Smooth muscle cell (in vitro differentiated cells): ENCODE measurements at regions not wholly inside any gene's neighbourhood (a gene's known extent, or its start where the extent isn't known, plus 50 kb on each side); places are given as distances from the start of the nearest gene placed in this dataset.

Source experiments
- DNase-seq: peaks from one replicate; lab custom pipeline; 2025; ENCODE audit not compliant: unreplicated experiment; lab: John Stamatoyannopoulos, UW
- H2AFZ ChIP-seq: fragments of 200-600 bp; sonication (generic); 2 replicates; pipeline ENCODE4 v1.6.0; 2016; ENCODE audit warnings: antibody characterized with exemption, low read depth, mild to moderate bottlenecking
- H3F3A ChIP-seq: fragments of 200-600 bp; sonication (generic); 2 replicates; pipeline ENCODE4 v1.6.0; 2017; ENCODE audit warnings: antibody characterized with exemption, low read depth
- H3K27ac ChIP-seq: fragments of 200-600 bp; sonication (generic); 2 replicates; pipeline ENCODE4 v1.5.1; 2016; ENCODE audit warnings: low read depth, mild to moderate bottlenecking
- H3K27me3 ChIP-seq: fragments of 200-600 bp; sonication (generic); 2 replicates; pipeline ENCODE4 v1.6.1; 2016; ENCODE audit warnings: low read depth, mild to moderate bottlenecking
- H3K36me3 ChIP-seq: fragments of 200-600 bp; sonication (generic); 2 replicates; pipeline ENCODE4 v1.5.1; 2016; ENCODE audit warnings: low read depth
- H3K4me1 ChIP-seq: fragments of 200-600 bp; sonication (generic); 2 replicates; pipeline ENCODE4 v1.5.1; 2016; ENCODE audit warnings: low read depth
- H3K4me2 ChIP-seq: fragments of 200-600 bp; sonication (generic); 2 replicates; pipeline ENCODE4 v1.6.0; 2016; ENCODE audit warnings: mild to moderate bottlenecking
- H3K4me3 ChIP-seq: fragments of 200-600 bp; sonication (generic); 2 replicates; pipeline ENCODE4 v1.5.1; 2016; ENCODE audit warnings: mild to moderate bottlenecking
- H3K79me2 ChIP-seq: fragments of 200-600 bp; sonication (generic); 2 replicates; pipeline ENCODE4 v1.6.0; 2016; ENCODE audit warnings: low read depth, mild to moderate bottlenecking
- H3K9ac ChIP-seq: fragments of 200-600 bp; sonication (generic); 2 replicates; pipeline ENCODE4 v1.6.0; 2016; ENCODE audit warnings: low read depth
- H3K9me3 ChIP-seq: fragments of 200-600 bp; sonication (generic); replicated peaks from 2 replicates; pipeline ENCODE4 v1.5.1; 2016; ENCODE audit warnings: low read depth
- H4K20me1 ChIP-seq: fragments of 200-600 bp; sonication (generic); 2 replicates; pipeline ENCODE4 v1.6.0; 2016; ENCODE audit warnings: low read depth
- CTCF ChIP-seq: fragments of 200-600 bp; sonication (generic); IDR thresholded peaks from 2 replicates; pipeline ENCODE4 v1.5.1; 2017; ENCODE audit warnings: borderline replicate concordance, mild to moderate bottlenecking, antibody characterized with exemption; ENCODE audit not compliant: insufficient read depth, poor library complexity, severe bottlenecking
- WGBS: methylation state at CpG from one replicate; pipeline ENCODE4 v1.1.7; 2016; ENCODE audit warnings: low lambda C conversion rate; 5-methylcytosine and 5-hydroxymethylcytosine counted together

GRCh38 chr9:75623462-75623861 lies 267.0 kb upstream of the PCSK5 start:
- no peak for TF ChIP-seq CTCF
- Histone ChIP-seq H3K9me3 (no peaks in the 10 kb centered on the region), H3K9ac (no peak overlapping the region), H3K27ac (no peak overlapping the region), H4K20me1 (no peaks in the 10 kb centered on the region), H3K4me1 (no peaks in the 10 kb centered on the region), H3K36me3 (no peaks in the 10 kb centered on the region), H3K4me2 (no peak overlapping the region), H2AFZ (no peak overlapping the region), H3K4me3 (no peak overlapping the region), H3K27me3 (no peaks in the 10 kb centered on the region), H3F3A (no peaks in the 10 kb centered on the region), H3K79me2 (no peaks in the 10 kb centered on the region)
- DNase-seq: no peak

GRCh38 chr9:75624998-75625397 lies 265.5 kb upstream of the PCSK5 start:
- Histone ChIP-seq H3K27me3 (no peaks in the 10 kb centered on the region), H3K9ac (no peak overlapping the region), H3K4me1 (no peaks in the 10 kb centered on the region), H3K27ac (no peak overlapping the region), H3K79me2 (no peaks in the 10 kb centered on the region), H3F3A (no peaks in the 10 kb centered on the region), H4K20me1 (no peaks in the 10 kb centered on the region), H2AFZ (no peak overlapping the region), H3K36me3 (no peaks in the 10 kb centered on the region), H3K4me3 (no peak overlapping the region), H3K9me3 (no peaks in the 10 kb centered on the region), H3K4me2 (no peak overlapping the region)
- WGBS: 87% methylated on average over 2 of the region's 2 CpGs
- no peak for TF ChIP-seq CTCF
- DNase-seq: no peak

- WGBS: 86% methylated on average over 1 of the region's 1 CpG
- no peak overlapping the region for H2AFZ ChIP-seq
Observed at GRCh38 chr9:75626860-75627259, 263.6 kb upstream of the PCSK5 start.

More at GRCh38 chr9:75626860-75627259, 263.6 kb upstream of the PCSK5 start:
- no peak for DNase-seq
- H3K4me1 ChIP-seq: no peaks in the 10 kb centered on the region
- no peak overlapping the region for H3K27ac ChIP-seq
- H3F3A ChIP-seq: no peaks in the 10 kb centered on the region
- H3K27me3 ChIP-seq: no peaks in the 10 kb centered on the region
- no peaks in the 10 kb centered on the region for H4K20me1 ChIP-seq
- no peak overlapping the region for H3K9ac ChIP-seq
- no peaks in the 10 kb centered on the region for H3K9me3 ChIP-seq
- no peaks in the 10 kb centered on the region for H3K36me3 ChIP-seq
- no peak overlapping the region for H3K4me3 ChIP-seq
- no peaks in the 10 kb centered on the region for H3K79me2 ChIP-seq
- H3K4me2 ChIP-seq: no peak overlapping the region
- no peak for TF ChIP-seq CTCF
